ENCODE measurements at regions not wholly inside any gene's neighbourhood (a gene's known extent, or its start where the extent isn't known, plus 50 kb on each side); places are given as distances from the start of the nearest gene placed in this dataset.

- POLR2A ChIA-PET: no interaction called here
- ATAC-seq: peak; percentile 64
- intact Hi-C loops (cut with micrococcal nuclease): loop anchor here (1.0 to 2.0 kb wide), 2 partner anchors 298 to 452 kb away; no protein-coding TSS in a partner anchor
Observed at GRCh38 chr13:73835138-73835721, 299.0 kb downstream of the KLF12 start.

GRCh38 chr13:73833325-73834070, 300.7 kb downstream of the KLF12 start:
- POLR2A ChIA-PET: no interaction called here
- H3K27me3 Mint-ChIP-seq: no peaks in the 10 kb centered on the region
- H3K4me1 Mint-ChIP-seq (ENCODE audit: low read depth): peaks cover 41% of the 10 kb centered on the region
- TF ChIP-seq CTCF (IDR thresholded peaks at IDR 0.05): no peak
- no peak for DNase-seq
- intact Hi-C loops (cut with micrococcal nuclease): loop anchor here (2.0 kb wide), 1 partner anchor 299 kb away; no protein-coding TSS in a partner anchor
- peak overlapping the region; percentile 2 for H3K27ac Mint-ChIP-seq
- no peaks in the 10 kb centered on the region for H3K36me3 Mint-ChIP-seq (ENCODE audit: low read depth)
- CTCF ChIA-PET: interaction anchor here (1.0 to 2.4 kb wide), 4 partner anchors 79 to 454 kb away, joined by 3 to 11 read pairs (median 4); no protein-coding TSS in a partner anchor
- H3K9me3 Mint-ChIP-seq: no peaks in the 10 kb centered on the region
- H3K4me3 Mint-ChIP-seq: no peak overlapping the region
- no peak for ATAC-seq

More at GRCh38 chr13:73835138-73835721, 299.0 kb downstream of the KLF12 start:
- no peak overlapping the region for H3K4me3 Mint-ChIP-seq
- no peak overlapping the region for H3K27ac Mint-ChIP-seq
- TF ChIP-seq CTCF (IDR thresholded peaks at IDR 0.05): peak; percentile 87
- no peak for DNase-seq
- no peaks in the 10 kb centered on the region for H3K9me3 Mint-ChIP-seq
- H3K4me1 Mint-ChIP-seq (ENCODE audit: low read depth): peaks cover 38% of the 10 kb centered on the region
- H3K27me3 Mint-ChIP-seq: no peaks in the 10 kb centered on the region
- CTCF ChIA-PET: interaction anchor here (0.7 to 2.5 kb wide), 16 partner anchors 9 to 457 kb away, joined by 3 to 12 read pairs (median 4); no protein-coding TSS in a partner anchor
- no peaks in the 10 kb centered on the region for H3K36me3 Mint-ChIP-seq (ENCODE audit: low read depth)

- DNase-seq (no peak), ATAC-seq (no peak)
- Mint-ChIP-seq H3K4me3 (no peak overlapping the region), H3K27me3 (no peaks in the 10 kb centered on the region), H3K4me1 (ENCODE audit: low read depth) (peaks cover 44% of the 10 kb centered on the region), H3K27ac (peak overlapping the region; percentile 30), H3K36me3 (ENCODE audit: low read depth) (no peaks in the 10 kb centered on the region), H3K9me3 (no peaks in the 10 kb centered on the region)
- intact Hi-C loops (cut with micrococcal nuclease): no loop called here
- POLR2A ChIA-PET: no interaction called here
- CTCF ChIA-PET: interaction anchor here (0.7 to 2.4 kb wide), 4 partner anchors 78 to 454 kb away, joined by 3 to 11 read pairs (median 4); no protein-coding TSS in a partner anchor
- no peak for TF ChIP-seq CTCF (IDR thresholded peaks at IDR 0.05)
Observed at GRCh38 chr13:73832825-73833224, 301.4 kb downstream of the KLF12 start.

GRCh38 chr13:73832128-73832588, 302.0 kb downstream of the KLF12 start:
- intact Hi-C loops (cut with micrococcal nuclease): no loop called here
- ATAC-seq (peak; percentile 72), DNase-seq (no peak)
- H3K27me3 Mint-ChIP-seq: no peaks in the 10 kb centered on the region
- TF ChIP-seq CTCF (IDR thresholded peaks at IDR 0.05): no peak
- H3K4me3 Mint-ChIP-seq: no peak overlapping the region
- ChIA-PET CTCF (interaction anchor here (0.7 to 2.4 kb wide), 4 partner anchors 77 to 455 kb away, joined by 3 to 11 read pairs (median 4); no protein-coding TSS in a partner anchor), POLR2A (no interaction called here)
- peaks cover 41% of the 10 kb centered on the region for H3K4me1 Mint-ChIP-seq (ENCODE audit: low read depth)
- no peaks in the 10 kb centered on the region for H3K9me3 Mint-ChIP-seq
- H3K27ac Mint-ChIP-seq: peak overlapping the region; percentile 30
- H3K36me3 Mint-ChIP-seq (ENCODE audit: low read depth): no peaks in the 10 kb centered on the region

GRCh38 chr13:73829416-73829815, 304.8 kb downstream of the KLF12 start:
- TF ChIP-seq CTCF (IDR thresholded peaks at IDR 0.05): no peak
- H3K4me3 Mint-ChIP-seq: no peak overlapping the region
- no peaks in the 10 kb centered on the region for H3K36me3 Mint-ChIP-seq (ENCODE audit: low read depth)
- H3K27me3 Mint-ChIP-seq: no peaks in the 10 kb centered on the region
- DNase-seq: no peak
- ChIA-PET POLR2A (no interaction called here), CTCF (no interaction called here)
- intact Hi-C loops (cut with micrococcal nuclease): no loop called here
- peaks cover 1% of the 10 kb centered on the region for H3K9me3 Mint-ChIP-seq
- no peak overlapping the region for H3K27ac Mint-ChIP-seq
- ATAC-seq: no peak
- H3K4me1 Mint-ChIP-seq (ENCODE audit: low read depth): peaks cover 48% of the 10 kb centered on the region
